NT2/D1 (cell line): ENCODE measurements at regions not wholly inside any gene's neighbourhood (a gene's known extent, or its start where the extent isn't known, plus 50 kb on each side); places are given as distances from the start of the nearest gene placed in this dataset.

ENCODE experiments used
- YY1 ChIP-seq: IDR thresholded peaks from 2 replicates; pipeline ENCODE4 v1.6.1; 2011; ENCODE audit not compliant: insufficient read length, insufficient read depth
- ZNF274 ChIP-seq: IDR thresholded peaks from 2 replicates; pipeline ENCODE4 v1.6.1; 2011; ENCODE audit warnings: mild to moderate bottlenecking, low read depth, low read length

DNA sequence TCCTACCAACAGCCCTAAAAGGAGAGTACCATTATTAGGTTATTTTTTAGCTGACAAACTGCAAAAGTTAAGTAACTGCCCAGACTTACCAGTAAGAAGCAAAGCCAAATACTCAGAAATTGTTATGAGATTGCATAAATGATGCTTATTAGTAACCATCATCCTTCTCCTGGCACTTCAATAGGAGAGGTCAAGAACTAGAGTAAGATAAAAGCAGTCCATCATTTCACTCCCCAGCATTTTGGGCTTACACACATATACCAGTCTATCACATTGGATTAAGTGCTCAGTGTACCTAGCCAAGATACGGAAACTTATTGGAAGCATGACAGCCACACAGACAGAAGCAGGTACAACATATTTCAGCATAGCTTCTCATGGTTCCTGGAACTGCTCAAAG lies 142.8 kb upstream of the EGR2 start:
- TF ChIP-seq YY1 (no peak), ZNF274 (no peak)
